ENCODE measurements at regions not wholly inside any gene's neighbourhood (a gene's known extent, or its start where the extent isn't known, plus 50 kb on each side); places are given as distances from the start of the nearest gene placed in this dataset.
A peak's percentile ranks its signal among the peaks of the same experiment; 100 is the strongest.

DNA sequence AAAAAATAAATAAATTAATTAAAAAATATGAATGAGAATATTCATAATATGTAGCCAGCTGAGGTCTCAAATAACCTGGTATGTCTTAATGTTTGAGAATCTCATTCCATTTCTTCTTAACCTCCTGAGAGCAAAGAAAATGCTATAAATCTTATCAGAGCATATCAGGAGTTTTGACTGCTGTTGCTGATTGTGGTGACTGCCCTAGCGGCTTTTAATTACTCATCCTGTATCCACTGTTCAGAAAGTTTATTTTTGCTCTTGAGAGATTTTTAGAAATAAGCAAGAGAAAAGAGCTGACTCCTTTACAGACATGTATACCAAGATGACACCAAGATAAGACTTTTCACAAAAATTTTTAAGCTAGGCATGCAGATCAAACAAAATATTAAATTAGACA, 454.8 kb upstream of the CBLB start:
- no peak for TF ChIP-seq JUND (IDR thresholded peaks at IDR 0.05; ENCODE audit: low read depth)
- in situ Hi-C loops (cut with HindIII; ENCODE audit: low pct_unique_long_range_greater_than_20kb, low sequenced_read_pairs) = no loop called here

DNA sequence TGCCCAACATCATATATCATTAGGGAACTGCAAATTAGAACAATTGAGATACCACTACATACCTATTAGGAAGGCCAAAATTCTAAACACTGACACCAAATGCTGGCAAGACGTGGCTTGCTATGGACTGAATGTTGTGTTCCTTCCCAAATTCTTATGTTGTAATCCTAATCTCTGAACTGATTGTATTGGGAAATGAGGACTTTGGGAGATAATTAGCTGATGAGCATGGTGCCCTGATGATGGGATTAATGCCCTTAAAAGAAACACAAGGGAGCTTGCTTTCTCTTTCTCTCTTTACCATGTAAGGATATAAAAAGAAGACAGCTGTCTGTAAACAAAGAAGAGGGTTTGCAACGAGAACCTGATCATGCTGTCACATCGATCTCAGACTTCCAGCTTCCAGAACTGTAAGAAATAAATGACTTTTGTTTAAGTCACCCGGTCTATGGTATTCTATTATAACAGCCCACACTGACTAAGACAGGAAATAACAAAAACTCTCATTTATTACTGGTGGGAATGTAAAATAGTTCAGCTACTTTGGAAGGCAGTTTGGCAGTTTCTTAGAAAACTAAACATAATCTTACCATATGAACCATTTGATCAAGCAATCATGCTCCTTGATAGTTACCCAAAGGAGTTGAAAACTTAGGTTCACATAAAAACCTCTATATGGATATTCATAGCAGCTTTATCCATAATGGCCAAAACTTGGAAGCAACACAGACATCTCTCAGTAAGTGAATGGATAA, 458.3 kb upstream of the CBLB start:
- TF ChIP-seq JUND (IDR thresholded peaks at IDR 0.05; ENCODE audit: low read depth) = no peak
- no peak for DNase-seq (ENCODE audit: low read depth in 1 of 2, low spot score in 1 of 2)
- in situ Hi-C loops (cut with HindIII; ENCODE audit: low pct_unique_long_range_greater_than_20kb, low sequenced_read_pairs) = no loop called here

More for the DNA sequence above, 454.8 kb upstream of the CBLB start:
- no peak for DNase-seq (ENCODE audit: low read depth in 1 of 2, low spot score in 1 of 2)

DNA sequence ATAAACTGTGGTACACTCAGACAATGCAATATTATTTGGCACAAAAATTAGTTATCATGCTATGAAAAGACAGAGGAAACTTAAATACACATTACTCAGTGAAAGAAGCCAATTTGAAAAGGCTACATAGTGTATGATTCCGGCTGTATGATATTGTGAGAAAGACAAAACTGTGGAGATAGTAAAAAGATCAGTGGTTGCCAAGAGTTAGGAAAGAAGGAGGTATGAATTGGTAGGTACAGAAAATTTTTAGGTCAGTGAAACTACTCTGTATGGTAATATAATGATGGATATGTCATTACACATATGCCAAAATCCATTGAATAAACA, 458.8 kb upstream of the CBLB start:
- DNase-seq (ENCODE audit: low read depth in 1 of 2, low spot score in 1 of 2) = no peak
- TF ChIP-seq JUND (IDR thresholded peaks at IDR 0.05; ENCODE audit: low read depth) = no peak
- in situ Hi-C loops (cut with HindIII; ENCODE audit: low pct_unique_long_range_greater_than_20kb, low sequenced_read_pairs) = no loop called here

DNA sequence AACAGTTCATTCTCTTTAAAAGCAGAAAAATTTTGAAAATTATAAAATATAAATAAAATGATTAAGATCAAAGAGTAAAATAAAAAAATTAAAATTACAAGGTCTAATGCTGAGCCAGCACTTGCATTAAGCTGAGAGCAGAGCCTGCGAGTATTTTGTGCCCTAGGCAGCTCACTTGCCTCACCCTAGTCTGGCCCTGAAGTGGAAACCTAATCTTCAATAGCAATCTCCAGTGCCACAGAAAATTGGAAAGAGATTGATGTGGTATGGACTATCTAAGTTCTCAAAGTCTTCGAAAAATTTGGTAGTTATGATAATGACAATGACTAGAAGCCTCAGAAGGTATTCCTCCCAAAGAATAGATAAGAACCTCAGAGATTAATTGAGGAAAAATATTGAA, 459.4 kb upstream of the CBLB start:
- no peak for DNase-seq (ENCODE audit: low read depth in 1 of 2, low spot score in 1 of 2)
- no peak for TF ChIP-seq JUND (IDR thresholded peaks at IDR 0.05; ENCODE audit: low read depth)
- in situ Hi-C loops (cut with HindIII; ENCODE audit: low pct_unique_long_range_greater_than_20kb, low sequenced_read_pairs) = no loop called here

DNA sequence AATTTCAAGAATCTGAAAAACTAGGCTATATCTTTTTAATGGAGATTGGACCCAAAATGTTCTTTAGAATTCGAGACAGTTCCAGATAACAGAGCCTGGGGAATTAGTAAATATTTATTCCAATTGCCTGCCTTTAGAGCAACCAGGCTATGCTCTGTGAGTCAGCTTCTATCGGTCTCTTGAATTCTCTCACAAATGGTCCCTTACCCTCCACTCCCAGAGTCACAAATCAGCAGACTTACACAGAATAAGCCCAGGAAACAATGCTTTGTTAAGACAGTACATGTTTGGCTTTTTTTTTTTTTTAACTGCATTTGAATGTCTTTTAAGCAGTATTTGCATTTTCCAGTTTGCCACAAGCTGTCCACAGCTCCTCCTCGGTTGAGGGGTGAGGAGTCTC, 460.7 kb upstream of the CBLB start:
- DNase-seq (ENCODE audit: low read depth in 1 of 2, low spot score in 1 of 2) = no peak
- TF ChIP-seq JUND (IDR thresholded peaks at IDR 0.05; ENCODE audit: low read depth) = no peak
- in situ Hi-C loops (cut with HindIII; ENCODE audit: low pct_unique_long_range_greater_than_20kb, low sequenced_read_pairs) = no loop called here

DNA sequence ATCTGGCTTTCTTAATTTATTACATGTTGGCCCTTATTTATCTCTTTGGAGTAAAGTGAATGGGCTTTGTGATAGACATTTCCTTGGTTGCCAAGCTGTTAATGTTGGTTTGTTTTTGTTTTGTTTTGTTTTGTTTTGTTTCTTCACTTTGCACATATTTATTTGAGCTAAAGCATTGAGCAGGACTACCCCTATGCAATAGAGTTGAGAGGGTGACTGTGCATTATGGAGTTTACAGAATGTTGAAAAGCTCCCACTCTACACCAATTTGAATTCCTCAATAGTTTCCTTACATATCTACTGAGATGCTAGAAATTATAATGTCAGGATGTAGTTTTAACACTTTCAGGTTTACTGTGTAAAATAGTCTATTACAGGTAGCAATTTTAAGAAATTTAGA, 462.8 kb upstream of the CBLB start:
- no peak for DNase-seq (ENCODE audit: low read depth in 1 of 2, low spot score in 1 of 2)
- in situ Hi-C loops (cut with HindIII; ENCODE audit: low pct_unique_long_range_greater_than_20kb, low sequenced_read_pairs) = no loop called here
- TF ChIP-seq JUND (IDR thresholded peaks at IDR 0.05; ENCODE audit: low read depth) = no peak

DNA sequence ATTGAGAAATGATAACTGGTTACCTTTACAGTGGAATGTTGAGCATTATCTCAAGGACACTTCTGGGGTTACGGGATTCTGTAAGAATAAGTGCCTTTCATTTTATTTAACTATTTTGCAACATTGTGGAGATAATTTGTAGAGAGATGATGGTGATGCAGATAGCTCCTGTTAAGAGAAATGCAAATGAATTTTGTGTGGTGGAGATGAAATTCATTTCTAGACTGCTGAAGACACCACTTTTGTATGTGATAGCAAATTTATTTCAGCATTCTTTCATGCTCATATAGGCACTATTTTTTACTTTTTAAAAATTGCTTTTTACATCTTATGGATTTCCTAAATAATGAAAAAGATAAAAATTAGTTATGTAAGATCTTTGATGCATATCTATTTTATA, 463.3 kb upstream of the CBLB start:
- TF ChIP-seq JUND (IDR thresholded peaks at IDR 0.05; ENCODE audit: low read depth) = no peak
- in situ Hi-C loops (cut with HindIII; ENCODE audit: low pct_unique_long_range_greater_than_20kb, low sequenced_read_pairs) = no loop called here

DNA sequence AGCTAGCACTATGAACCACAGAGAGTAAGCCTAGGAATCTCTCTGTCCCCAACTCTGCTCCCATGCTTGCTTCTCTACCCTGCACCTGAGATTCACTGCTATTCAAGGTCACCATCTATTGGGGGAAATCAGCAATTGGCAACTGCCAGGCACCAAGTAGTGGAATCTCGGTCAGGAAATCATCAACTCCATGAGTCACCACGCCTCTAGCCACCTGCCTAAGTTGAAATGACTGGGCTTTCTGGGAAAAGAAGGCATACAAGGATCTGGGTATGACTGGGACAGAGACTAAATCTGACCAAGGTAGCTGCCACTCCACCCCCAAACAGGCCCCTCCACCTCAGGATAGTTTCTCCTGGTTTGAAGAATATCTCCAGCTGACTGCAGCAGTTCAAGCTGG, 464.1 kb upstream of the CBLB start:
- no peak for TF ChIP-seq JUND (IDR thresholded peaks at IDR 0.05; ENCODE audit: low read depth)
- DNase-seq (ENCODE audit: low read depth in 1 of 2, low spot score in 1 of 2) = no peak
- in situ Hi-C loops (cut with HindIII; ENCODE audit: low pct_unique_long_range_greater_than_20kb, low sequenced_read_pairs) = no loop called here

More for the DNA sequence above, 463.3 kb upstream of the CBLB start:
- DNase-seq (ENCODE audit: low read depth in 1 of 2, low spot score in 1 of 2) = no peak

DNA sequence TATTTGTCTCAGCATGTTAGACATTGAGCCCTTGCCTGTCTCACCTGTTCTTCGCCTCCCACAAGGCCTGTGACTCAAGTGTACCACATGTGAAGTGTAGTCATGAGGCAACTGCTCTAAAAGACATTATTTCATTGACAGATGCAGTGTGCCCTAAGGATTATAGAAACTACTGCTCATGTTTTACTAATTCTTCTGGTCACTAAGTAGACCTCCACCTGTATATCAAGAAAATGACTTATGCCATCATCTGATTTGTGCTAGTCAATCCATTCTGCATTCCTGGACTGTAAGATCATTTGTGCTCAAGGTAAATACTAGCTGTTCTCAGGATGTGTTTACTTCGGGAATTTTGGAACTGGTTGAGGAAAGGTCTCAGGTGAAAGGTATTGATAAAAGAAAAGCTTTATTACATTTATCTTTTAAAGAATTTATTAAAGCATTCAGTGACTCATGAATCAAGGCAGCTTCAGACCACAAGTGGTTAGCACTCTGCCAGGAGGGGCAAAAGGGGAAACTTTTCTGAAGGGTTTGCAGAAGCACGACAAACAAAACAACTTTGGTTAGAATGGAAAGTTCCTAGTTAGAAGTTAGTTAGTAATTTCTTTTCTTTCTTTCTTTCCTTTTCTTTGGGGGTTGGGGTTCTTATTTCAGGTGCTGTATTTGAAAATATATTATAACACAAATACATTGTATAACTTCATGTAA, 465.3 kb upstream of the CBLB start:
- peak in 1 of 2 experiments; percentile 19 for DNase-seq (ENCODE audit: low read depth in 1 of 2, low spot score in 1 of 2)
- no peak for TF ChIP-seq JUND (IDR thresholded peaks at IDR 0.05; ENCODE audit: low read depth)
- in situ Hi-C loops (cut with HindIII; ENCODE audit: low pct_unique_long_range_greater_than_20kb, low sequenced_read_pairs) = no loop called here

DNA sequence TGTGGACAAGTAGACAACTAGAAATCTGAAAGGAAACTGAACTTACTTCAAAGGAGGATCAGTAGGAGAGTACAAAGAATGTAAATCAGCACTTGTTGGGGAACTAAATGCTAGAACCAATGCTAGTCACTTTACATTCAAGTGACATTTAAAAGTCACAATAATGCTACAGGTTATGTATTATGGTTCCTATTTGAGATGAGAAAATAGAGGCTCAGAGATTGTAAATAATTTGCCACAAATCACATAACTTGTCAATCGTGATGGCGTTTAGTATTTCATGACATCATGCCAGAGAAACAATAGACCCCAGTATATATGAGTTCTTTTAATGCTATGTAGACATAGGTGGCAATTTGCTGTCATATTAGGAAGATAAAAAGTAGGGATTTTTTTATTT, 467.8 kb upstream of the CBLB start:
- in situ Hi-C loops (cut with HindIII; ENCODE audit: low pct_unique_long_range_greater_than_20kb, low sequenced_read_pairs) = no loop called here
- DNase-seq (ENCODE audit: low read depth in 1 of 2, low spot score in 1 of 2) = no peak
- no peak for TF ChIP-seq JUND (IDR thresholded peaks at IDR 0.05; ENCODE audit: low read depth)

DNA sequence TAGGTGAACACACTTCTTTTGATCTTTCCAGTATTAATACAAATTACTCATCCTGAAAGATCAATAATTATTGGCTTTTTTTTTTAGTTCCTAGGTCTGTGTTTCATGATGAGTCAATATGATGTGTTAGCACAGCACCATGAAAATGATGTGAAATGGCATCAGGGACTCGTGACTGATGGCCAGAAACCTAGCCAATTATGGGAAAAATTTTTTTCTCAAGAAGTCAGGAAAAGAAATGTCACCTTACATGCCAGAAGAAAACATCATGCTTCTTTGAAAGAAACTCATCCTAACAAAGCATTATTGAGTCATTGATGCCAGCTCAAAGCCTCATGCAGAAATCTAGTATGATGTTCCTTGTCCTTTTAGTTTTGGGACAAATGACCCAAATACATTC, 468.3 kb upstream of the CBLB start:
- in situ Hi-C loops (cut with HindIII; ENCODE audit: low pct_unique_long_range_greater_than_20kb, low sequenced_read_pairs) = no loop called here
- DNase-seq (ENCODE audit: low read depth in 1 of 2, low spot score in 1 of 2) = no peak
- no peak for TF ChIP-seq JUND (IDR thresholded peaks at IDR 0.05; ENCODE audit: low read depth)

DNA sequence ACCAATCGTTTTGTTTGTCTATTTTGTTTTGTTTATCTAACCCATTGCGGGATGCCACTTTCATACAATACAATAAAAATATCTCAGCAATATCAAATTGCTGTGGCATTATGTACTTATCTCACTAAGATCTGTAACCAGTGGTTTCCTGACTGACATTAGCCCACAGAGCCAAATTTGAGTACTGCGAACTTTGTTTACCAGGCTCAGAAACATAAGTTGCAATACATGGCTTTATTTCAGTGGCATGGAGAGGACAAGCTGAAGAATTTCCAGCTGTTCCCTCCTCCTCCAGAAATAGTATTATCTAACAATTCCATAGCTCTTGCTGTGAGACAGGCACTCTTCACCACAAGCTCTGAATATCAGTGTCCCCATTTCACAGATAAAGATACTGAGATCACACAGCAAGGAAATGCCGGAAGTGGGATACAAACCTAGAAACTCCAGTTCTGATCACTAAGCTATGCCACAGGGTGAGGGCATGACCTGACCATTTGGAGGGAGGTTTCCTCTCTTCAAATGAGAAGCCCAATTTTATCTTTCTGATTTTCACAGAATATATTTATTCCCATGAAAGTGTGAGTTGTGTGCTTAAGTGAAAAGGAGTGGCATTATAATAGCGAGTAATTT, 469.9 kb upstream of the CBLB start:
- no peak for DNase-seq (ENCODE audit: low read depth in 1 of 2, low spot score in 1 of 2)
- in situ Hi-C loops (cut with HindIII; ENCODE audit: low pct_unique_long_range_greater_than_20kb, low sequenced_read_pairs) = no loop called here
- no peak for TF ChIP-seq JUND (IDR thresholded peaks at IDR 0.05; ENCODE audit: low read depth)

DNA sequence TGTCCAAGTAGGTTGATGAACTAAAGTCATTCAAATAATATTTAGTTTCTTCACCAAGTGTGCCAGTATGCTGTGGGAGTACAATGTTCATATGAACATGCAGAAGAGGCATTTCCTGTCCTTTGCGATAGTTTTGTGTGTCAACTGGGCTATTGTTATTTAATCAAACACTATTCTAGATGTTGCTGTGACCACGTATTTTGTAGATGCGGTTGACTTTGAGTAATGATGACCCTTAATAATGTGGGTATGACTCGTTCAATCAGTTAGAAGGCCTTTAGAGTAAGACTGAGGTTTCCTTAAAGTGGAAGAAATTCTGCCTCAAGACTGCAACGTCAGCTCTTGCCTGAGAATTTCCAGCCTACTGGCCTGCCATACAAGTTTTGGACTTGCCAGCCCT, 470.7 kb upstream of the CBLB start:
- in situ Hi-C loops (cut with HindIII; ENCODE audit: low pct_unique_long_range_greater_than_20kb, low sequenced_read_pairs) = no loop called here
- no peak for TF ChIP-seq JUND (IDR thresholded peaks at IDR 0.05; ENCODE audit: low read depth)
- DNase-seq (ENCODE audit: low read depth in 1 of 2, low spot score in 1 of 2) = no peak
